H9 (cell line): ENCODE measurements at regions not wholly inside any gene's neighbourhood (a gene's known extent, or its start where the extent isn't known, plus 50 kb on each side); places are given as distances from the start of the nearest gene placed in this dataset.

Source experiments
- DNase-seq: peaks from one replicate; pipeline ENCODE4 v3.0.0-alpha.2; 2017
- H2AFZ ChIP-seq: one replicate; pipeline ENCODE4 v1.6.1; 2013; ENCODE audit warnings: mild to moderate bottlenecking, low read length, control low read depth, moderate library complexity
- H2AK5ac ChIP-seq: 2 replicates; pipeline ENCODE4 v1.6.1; 2013; ENCODE audit warnings: low read length, control low read depth, mixed read lengths; ENCODE audit not compliant: insufficient read length
- H2BK120ac ChIP-seq: one replicate; pipeline ENCODE4 v1.6.1; 2013; ENCODE audit warnings: low read depth, mild to moderate bottlenecking, low read length, control low read depth, inconsistent platforms; ENCODE audit not compliant: poor library complexity, severe bottlenecking
- H2BK12ac ChIP-seq: 2 replicates; pipeline ENCODE4 v1.6.1; 2013; ENCODE audit warnings: low read length, control low read depth, mixed read lengths, low read depth; ENCODE audit not compliant: insufficient read length
- H2BK15ac ChIP-seq: 2 replicates; pipeline ENCODE4 v1.6.1; 2013; ENCODE audit warnings: low read depth, low read length, control low read depth
- H2BK20ac ChIP-seq: one replicate; pipeline ENCODE4 v1.6.1; 2013; ENCODE audit warnings: low read depth, mild to moderate bottlenecking, low read length, control low read depth, inconsistent platforms; ENCODE audit not compliant: poor library complexity, severe bottlenecking
- H2BK5ac ChIP-seq: 2 replicates; pipeline ENCODE4 v1.6.1; 2013; ENCODE audit warnings: low read length, control low read depth, mixed read lengths; ENCODE audit not compliant: insufficient read length
- H3K14ac ChIP-seq: 2 replicates; pipeline ENCODE4 v1.6.1; 2013; ENCODE audit warnings: low read length, control low read depth; ENCODE audit not compliant: insufficient read depth
- H3K18ac ChIP-seq: 2 replicates; pipeline ENCODE4 v1.6.1; 2013; ENCODE audit warnings: low read depth, mild to moderate bottlenecking, mixed read lengths, low read length, control low read depth; ENCODE audit not compliant: insufficient read length
- H3K23ac ChIP-seq: 2 replicates; pipeline ENCODE4 v1.6.1; 2013; ENCODE audit warnings: low read length, control low read depth, mixed read lengths, low read depth; ENCODE audit not compliant: insufficient read length
- H3K23me2 ChIP-seq: 2 replicates; pipeline ENCODE4 v1.6.1; 2013; ENCODE audit warnings: low read depth, mild to moderate bottlenecking, mixed read lengths, low read length, control low read depth; ENCODE audit not compliant: insufficient read length, poor library complexity, severe bottlenecking
- H3K27ac ChIP-seq: 2 replicates; pipeline ENCODE4 v1.5.1; 2013; ENCODE audit warnings: low read length, control low read depth, mixed read lengths, low read depth; ENCODE audit not compliant: insufficient read length
- H3K27me3 ChIP-seq: 2 replicates; pipeline ENCODE4 v1.6.1; 2013; ENCODE audit warnings: low read length, control low read depth, inconsistent platforms; ENCODE audit not compliant: insufficient read depth
- H3K4ac ChIP-seq: 2 replicates; pipeline ENCODE4 v1.6.1; 2013; ENCODE audit warnings: low read depth, mild to moderate bottlenecking, control low read depth, inconsistent platforms, low read length, moderate library complexity
- H3K4me1 ChIP-seq: 2 replicates; pipeline ENCODE4 v1.6.1; 2013; ENCODE audit warnings: low read length, control low read depth, inconsistent platforms; ENCODE audit not compliant: insufficient read depth
- H3K4me2 ChIP-seq: 2 replicates; pipeline ENCODE4 v1.6.1; 2013; ENCODE audit warnings: low read length, control low read depth, mixed read lengths; ENCODE audit not compliant: insufficient read length, insufficient read depth
- H3K56ac ChIP-seq: 2 replicates; pipeline ENCODE4 v1.6.1; 2013; ENCODE audit warnings: low read depth, mild to moderate bottlenecking, mixed read lengths, low read length, control low read depth; ENCODE audit not compliant: insufficient read length
- H3K79me1 ChIP-seq: 2 replicates; pipeline ENCODE4 v1.6.1; 2013; ENCODE audit warnings: low read depth, mild to moderate bottlenecking, moderate library complexity, low read length, control low read depth, inconsistent platforms; ENCODE audit not compliant: insufficient read depth, poor library complexity, severe bottlenecking
- H3K79me2 ChIP-seq: 2 replicates; pipeline ENCODE4 v1.6.1; 2013; ENCODE audit warnings: low read length, control low read depth, inconsistent platforms; ENCODE audit not compliant: insufficient read depth
- H3K9ac ChIP-seq: 2 replicates; pipeline ENCODE4 v1.6.1; 2013; ENCODE audit warnings: low read length, control low read depth, mixed read lengths; ENCODE audit not compliant: insufficient read length; ENCODE audit errors: extremely low read depth
- H3K9me3 ChIP-seq: one replicate; pipeline ENCODE4 v1.6.1; 2013; ENCODE audit warnings: low read depth, low read length, inconsistent platforms; ENCODE audit not compliant: control insufficient read depth
- H3T11ph ChIP-seq: one replicate; pipeline ENCODE4 v1.6.1; 2013; ENCODE audit warnings: mild to moderate bottlenecking, low read length, control low read depth, inconsistent platforms
- H4K20me1 ChIP-seq: one replicate; pipeline ENCODE4 v1.6.1; 2013; ENCODE audit not compliant: control insufficient read depth, insufficient read length, insufficient read depth
- H4K5ac ChIP-seq: 2 replicates; pipeline ENCODE4 v1.6.1; 2013; ENCODE audit warnings: low read depth, mild to moderate bottlenecking, mixed read lengths, low read length, control low read depth; ENCODE audit not compliant: insufficient read length
- H4K8ac ChIP-seq: replicated peaks from 2 replicates; pipeline ENCODE4 v1.6.1; 2013; ENCODE audit warnings: low read length, control low read depth, mixed read lengths, low read depth; ENCODE audit not compliant: insufficient read length
- H4K91ac ChIP-seq: 2 replicates; pipeline ENCODE4 v1.6.1; 2013; ENCODE audit warnings: low read depth, mild to moderate bottlenecking, moderate library complexity, mixed read lengths, low read length, control low read depth; ENCODE audit not compliant: insufficient read length
- H3K27ac Mint-ChIP-seq, 3 experiments: 2 replicates in 2 of 3; 3 replicates in 1 of 3; pipeline ENCODE4 v1.8.0; 2020 to 2021; ENCODE audit warnings: mixed read lengths in 3 of 3, mild to moderate bottlenecking in 1 of 3, moderate library complexity in 1 of 3
- H3K27me3 Mint-ChIP-seq: 2 replicates; pipeline ENCODE4 v1.8.0; 2021; ENCODE audit warnings: low read depth, mild to moderate bottlenecking, moderate library complexity, mixed read lengths
- H3K36me3 Mint-ChIP-seq, 3 experiments: 2 replicates in 2 of 3; 3 replicates in 1 of 3; pipeline ENCODE4 v1.8.0; 2020 to 2021; ENCODE audit warnings: low read depth in 3 of 3, mixed read lengths in 3 of 3; ENCODE audit not compliant: insufficient read depth in 1 of 3
- H3K4me1 Mint-ChIP-seq, 2 experiments: 2 replicates each; pipeline ENCODE4 v1.8.0; 2020; ENCODE audit warnings: mixed read lengths in 2 of 2
- H3K4me3 Mint-ChIP-seq, 2 experiments: 2 replicates in 1 of 2; 3 replicates in 1 of 2; pipeline ENCODE4 v1.8.0; 2020 to 2021; ENCODE audit warnings: mild to moderate bottlenecking in 2 of 2, mixed read lengths in 2 of 2, moderate library complexity in 1 of 2
- H3K9me3 Mint-ChIP-seq, 2 experiments: 2 replicates in 1 of 2; 3 replicates in 1 of 2; pipeline ENCODE4 v1.8.0; 2020; ENCODE audit warnings: mild to moderate bottlenecking in 2 of 2, mixed read lengths in 2 of 2, moderate library complexity in 1 of 2
- CTCF ChIP-seq: fragments of 200-600 bp; sonication (generic); conservative IDR thresholded peaks from 3 replicates; pipeline ENCODE4 v1.8.0; 2021; ENCODE audit warnings: antibody characterized with exemption, mild to moderate bottlenecking
- WGBS: extraction: QIAGEN DNeasy Blood & Tissue Kit; methylation state at CpG from one replicate; pipeline ENCODE4 v1.1.7; 2013; ENCODE audit warnings: missing lambda C conversion rate, low lambda C conversion rate, mixed read lengths; ENCODE audit not compliant: insufficient read length; ENCODE audit errors: extremely low coverage; 5-methylcytosine and 5-hydroxymethylcytosine counted together

GRCh38 chr4:181948839-181949382 is 294.3 kb upstream of the TENM3 start:
- H3K27me3 Mint-ChIP-seq, result peaks cover 1% of the 10 kb centered on the region; the same call in 1 of the 2 replicates
- H3K9me3 Mint-ChIP-seq, result no peaks in the 10 kb centered on the region; a peak in 2 of 5 replicates
- peak overlapping the region; percentile 89 for H3K27ac ChIP-seq
- no peak overlapping the region for H4K91ac ChIP-seq
- H4K20me1 ChIP-seq, result no peaks in the 10 kb centered on the region
- no peak overlapping the region for H2BK12ac ChIP-seq
- WGBS, result no CpG with 5 or more reads among the region's 3 CpGs
- peaks cover 7% of the 10 kb centered on the region for H3K4me1 ChIP-seq
- no peak overlapping the region for H4K8ac ChIP-seq
- H3K4ac ChIP-seq, result no peak overlapping the region
- H3K9ac ChIP-seq, result no peak overlapping the region
- H3K18ac ChIP-seq, result no peak overlapping the region
- peak overlapping the region in 1 of 3 experiments; percentile 35; a peak in 4 of 7 replicates for H3K27ac Mint-ChIP-seq
- H3K4me2 ChIP-seq, result no peak overlapping the region
- no peaks in the 10 kb centered on the region for H3K79me2 ChIP-seq
- H2BK120ac ChIP-seq, result no peak overlapping the region
- H3K23ac ChIP-seq, result no peak overlapping the region
- H2AFZ ChIP-seq, result no peak overlapping the region
- H3K4me3 Mint-ChIP-seq, result no peak overlapping the region
- no peak overlapping the region for H2AK5ac ChIP-seq
- H2BK15ac ChIP-seq, result no peak overlapping the region
- H2BK20ac ChIP-seq, result no peak overlapping the region
- no peak for TF ChIP-seq CTCF
- no peaks in the 10 kb centered on the region for H3K9me3 ChIP-seq
- no peak overlapping the region for H3K56ac ChIP-seq
- H2BK5ac ChIP-seq, result no peak overlapping the region
- H3K79me1 ChIP-seq, result no peaks in the 10 kb centered on the region
- H3T11ph ChIP-seq, result no peak overlapping the region
- peaks cover 0 to 1% (median 1%) of the 10 kb centered on the region in 3 experiments; a peak in 1 of 7 replicates for H3K36me3 Mint-ChIP-seq
- no peaks in the 10 kb centered on the region for H3K23me2 ChIP-seq
- no peak for DNase-seq
- peaks cover 3 to 19% of the 10 kb centered on the region in 2 experiments; a peak in 2 of 4 replicates for H3K4me1 Mint-ChIP-seq
- H4K5ac ChIP-seq, result no peak overlapping the region
- no peaks in the 10 kb centered on the region for H3K27me3 ChIP-seq
- H3K14ac ChIP-seq, result no peak overlapping the region
